ENCODE measurements at regions not wholly inside any gene's neighbourhood (a gene's known extent, or its start where the extent isn't known, plus 50 kb on each side); places are given as distances from the start of the nearest gene placed in this dataset.

- TF ChIP-seq GATA3 (IDR thresholded peaks at IDR 0.05; ENCODE audit: low read depth, low read length) (no peak), GATA2 (IDR thresholded peaks at IDR 0.05; ENCODE audit: low read depth, low read length) (no peak)
These were observed 577.3 kb upstream of the SEMA6D start for GRCh38 chr15:47139965-47140364.
